ENCODE measurements at regions not wholly inside any gene's neighbourhood (a gene's known extent, or its start where the extent isn't known, plus 50 kb on each side); places are given as distances from the start of the nearest gene placed in this dataset.

- no peak for DNase-seq
Observed at GRCh38 chr22:44589831-44590230, 91.8 kb upstream of the RTL6 start.

- DNase-seq, result no peak
Observed at GRCh38 chr22:44588348-44588747, 90.3 kb upstream of the RTL6 start.

- no peak for DNase-seq
Observed at GRCh38 chr22:44587737-44588310, 89.8 kb upstream of the RTL6 start.

GRCh38 chr22:44586999-44587736, 89.1 kb upstream of the RTL6 start:
- no peak for DNase-seq

- DNase-seq, result no peak
Observed at GRCh38 chr22:44586351-44586990, 88.4 kb upstream of the RTL6 start.

GRCh38 chr22:44585559-44586350, 87.7 kb upstream of the RTL6 start:
- no peak for DNase-seq

GRCh38 chr22:44584256-44584902, 86.3 kb upstream of the RTL6 start:
- no peak for DNase-seq

- DNase-seq, result no peak
Observed at GRCh38 chr22:44583854-44584253, 85.8 kb upstream of the RTL6 start.

- no peak for DNase-seq
Observed at GRCh38 chr22:44583061-44583760, 85.2 kb upstream of the RTL6 start.

GRCh38 chr22:44582016-44582415, 84.0 kb upstream of the RTL6 start:
- DNase-seq, result no peak

GRCh38 chr22:44581096-44581435, 83.0 kb upstream of the RTL6 start:
- DNase-seq, result no peak

- DNase-seq, result no peak
Observed at GRCh38 chr22:44580176-44581095, 82.4 kb upstream of the RTL6 start.

- no peak for DNase-seq
Observed at GRCh38 chr22:44578516-44579230, 80.6 kb upstream of the RTL6 start.

GRCh38 chr22:44578110-44578457, 80.1 kb upstream of the RTL6 start:
- DNase-seq, result no peak

- DNase-seq, result no peak
Observed at GRCh38 chr22:44577391-44578109, 79.5 kb upstream of the RTL6 start.

- no peak for DNase-seq
Observed at GRCh38 chr22:44576311-44577260, 78.6 kb upstream of the RTL6 start.

GRCh38 chr22:44575381-44576268, 77.6 kb upstream of the RTL6 start:
- no peak for DNase-seq
